OCI-LY3 (cell line): ENCODE measurements at regions not wholly inside any gene's neighbourhood (a gene's known extent, or its start where the extent isn't known, plus 50 kb on each side); places are given as distances from the start of the nearest gene placed in this dataset.

Experiments
- H2AFZ ChIP-seq: fragments of 200-600, 300-600 bp; shearing (Covaris generic); 2 replicates; pipeline ENCODE4 v1.6.0; 2014; ENCODE audit warnings: antibody characterized with exemption, low read depth, low read length
- H3K27ac ChIP-seq: fragments of 200-600, 300-600 bp; sonication (generic); 2 replicates; pipeline ENCODE4 v1.5.1; 2014; ENCODE audit warnings: mild to moderate bottlenecking, low read length, moderate library complexity, mixed read lengths
- H3K27me3 ChIP-seq: fragments of 200-600, 300-600 bp; sonication (generic); 2 replicates; pipeline ENCODE4 v1.6.1; 2014; ENCODE audit warnings: low read depth, low read length, mixed read lengths
- H3K36me3 ChIP-seq: fragments of 200-600, 300-600 bp; sonication (generic); replicated peaks from 2 replicates; pipeline ENCODE3; 2014; ENCODE audit warnings: low read depth, low read length, mixed read lengths
- H3K4me1 ChIP-seq: fragments of 300-600, 200-600 bp; sonication (generic); 2 replicates; pipeline ENCODE4 v1.6.1; 2014; ENCODE audit warnings: low read length, mixed read lengths
- H3K4me2 ChIP-seq: fragments of 200-600, 300-600 bp; sonication (generic); 2 replicates; pipeline ENCODE4 v1.6.1; 2014; ENCODE audit warnings: low read length, mixed read lengths
- H3K4me3 ChIP-seq: fragments of 300-600, 200-600 bp; sonication (generic); 2 replicates; pipeline ENCODE4 v1.5.1; 2014; ENCODE audit warnings: antibody characterized with exemption, mild to moderate bottlenecking, low read length, moderate library complexity
- H3K79me2 ChIP-seq: fragments of 300-600, 200-600 bp; shearing (Covaris generic); 2 replicates; pipeline ENCODE4 v1.6.1; 2014; ENCODE audit warnings: mild to moderate bottlenecking, low read length, mixed read lengths
- H3K9ac ChIP-seq: fragments of 300-600, 200-600 bp; shearing (Covaris generic); 2 replicates; pipeline ENCODE4 v1.6.0; 2014; ENCODE audit warnings: mild to moderate bottlenecking, low read length, moderate library complexity
- H3K9me3 ChIP-seq: fragments of 200-600, 300-600 bp; shearing (Covaris generic); 2 replicates; pipeline ENCODE4 v1.6.1; 2014; ENCODE audit warnings: low read length, mixed read lengths; ENCODE audit not compliant: insufficient read depth
- H4K20me1 ChIP-seq: fragments of 200-600, 300-600 bp; sonication (generic); 2 replicates; pipeline ENCODE4 v1.6.1; 2016; ENCODE audit warnings: low read length, mixed read lengths; ENCODE audit not compliant: insufficient read depth
- EZH2phosphoT487 ChIP-seq: fragments of 200-600 bp; shearing (Covaris generic); IDR thresholded peaks from 2 replicates; pipeline ENCODE4 v1.6.1; 2018; ENCODE audit warnings: antibody characterized with exemption, mixed run types, low read depth
- TF ChIP-seq, protein P1 (sequence below): fragments of 200-600, 300-600 bp; sonication (generic); IDR thresholded peaks from 2 replicates; pipeline ENCODE4 v1.5.1; 2014; ENCODE audit warnings: antibody characterized with exemption, low read length, low read depth

DNA sequence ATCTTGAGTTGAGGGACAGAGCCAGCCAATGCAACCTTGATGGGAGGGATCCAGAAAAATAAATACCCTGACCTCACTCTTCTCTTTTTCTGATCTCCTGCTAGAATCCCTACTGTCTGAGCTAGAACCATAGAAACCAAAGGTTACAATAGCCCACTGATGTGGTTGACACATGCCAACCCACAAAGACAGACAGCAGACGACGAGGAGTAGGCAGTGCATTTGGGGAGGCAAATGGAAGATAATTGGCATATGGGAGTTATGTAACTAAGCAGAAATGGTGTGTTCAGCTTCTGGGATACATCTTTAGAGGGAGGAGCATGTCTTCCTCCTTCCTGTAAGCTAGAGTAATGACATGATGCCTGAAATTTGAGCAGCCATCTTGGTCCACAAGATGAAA is 171.7 kb upstream of the FGGY start:
- Histone ChIP-seq H3K79me2 (no peaks in the 10 kb centered on the region), H3K27me3 (no peaks in the 10 kb centered on the region), H2AFZ (no peak overlapping the region), H4K20me1 (no peaks in the 10 kb centered on the region), H3K9me3 (no peaks in the 10 kb centered on the region), H3K36me3 (no peaks in the 10 kb centered on the region), H3K27ac (no peak overlapping the region), H3K4me3 (no peak overlapping the region), H3K4me2 (no peak overlapping the region), H3K9ac (no peak overlapping the region), H3K4me1 (no peaks in the 10 kb centered on the region)
- TF ChIP-seq EZH2phosphoT487, result no peak
- TF ChIP-seq, protein P1, sequence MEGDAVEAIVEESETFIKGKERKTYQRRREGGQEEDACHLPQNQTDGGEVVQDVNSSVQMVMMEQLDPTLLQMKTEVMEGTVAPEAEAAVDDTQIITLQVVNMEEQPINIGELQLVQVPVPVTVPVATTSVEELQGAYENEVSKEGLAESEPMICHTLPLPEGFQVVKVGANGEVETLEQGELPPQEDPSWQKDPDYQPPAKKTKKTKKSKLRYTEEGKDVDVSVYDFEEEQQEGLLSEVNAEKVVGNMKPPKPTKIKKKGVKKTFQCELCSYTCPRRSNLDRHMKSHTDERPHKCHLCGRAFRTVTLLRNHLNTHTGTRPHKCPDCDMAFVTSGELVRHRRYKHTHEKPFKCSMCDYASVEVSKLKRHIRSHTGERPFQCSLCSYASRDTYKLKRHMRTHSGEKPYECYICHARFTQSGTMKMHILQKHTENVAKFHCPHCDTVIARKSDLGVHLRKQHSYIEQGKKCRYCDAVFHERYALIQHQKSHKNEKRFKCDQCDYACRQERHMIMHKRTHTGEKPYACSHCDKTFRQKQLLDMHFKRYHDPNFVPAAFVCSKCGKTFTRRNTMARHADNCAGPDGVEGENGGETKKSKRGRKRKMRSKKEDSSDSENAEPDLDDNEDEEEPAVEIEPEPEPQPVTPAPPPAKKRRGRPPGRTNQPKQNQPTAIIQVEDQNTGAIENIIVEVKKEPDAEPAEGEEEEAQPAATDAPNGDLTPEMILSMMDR, result no peak

DNA sequence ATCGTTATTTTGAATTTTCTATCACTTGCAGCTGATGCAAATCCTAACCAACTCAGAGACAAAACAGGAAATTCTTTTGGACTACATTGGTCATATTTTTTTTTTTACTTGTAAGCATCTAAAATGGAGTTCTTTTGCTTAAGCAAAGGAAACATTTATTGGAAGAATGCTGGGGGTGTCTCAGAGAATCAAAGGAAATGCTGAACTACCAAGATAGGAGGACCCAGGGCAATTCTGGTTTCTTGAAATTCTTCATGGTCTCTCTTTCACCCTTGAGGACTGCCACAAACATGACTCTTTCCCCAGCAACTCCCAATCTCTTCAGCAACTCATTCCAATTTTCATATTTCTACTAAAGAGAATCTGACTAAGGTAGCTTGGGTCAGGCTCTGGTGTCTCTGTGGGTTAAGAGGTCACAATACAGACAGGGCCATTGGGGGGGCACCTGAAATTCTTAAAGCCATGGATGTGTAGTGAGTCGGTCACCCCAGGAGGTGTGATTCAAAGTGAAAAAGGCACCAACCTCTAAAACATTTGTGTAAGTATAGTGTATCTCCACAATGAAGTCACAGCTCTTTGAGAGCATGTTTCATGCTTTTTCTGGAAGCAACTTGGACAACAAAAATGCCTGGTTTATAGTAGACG is 171.1 kb upstream of the FGGY start:
- no peaks in the 10 kb centered on the region for H3K4me1 ChIP-seq
- H3K9me3 ChIP-seq, result no peaks in the 10 kb centered on the region
- H3K36me3 ChIP-seq, result no peaks in the 10 kb centered on the region
- H4K20me1 ChIP-seq, result no peaks in the 10 kb centered on the region
- H3K9ac ChIP-seq, result no peak overlapping the region
- H3K27ac ChIP-seq, result no peak overlapping the region
- no peak for TF ChIP-seq EZH2phosphoT487
- TF ChIP-seq, protein P1, result no peak
- no peak overlapping the region for H2AFZ ChIP-seq
- no peaks in the 10 kb centered on the region for H3K27me3 ChIP-seq
- no peak overlapping the region for H3K4me2 ChIP-seq
- no peaks in the 10 kb centered on the region for H3K79me2 ChIP-seq
- H3K4me3 ChIP-seq, result no peak overlapping the region

DNA sequence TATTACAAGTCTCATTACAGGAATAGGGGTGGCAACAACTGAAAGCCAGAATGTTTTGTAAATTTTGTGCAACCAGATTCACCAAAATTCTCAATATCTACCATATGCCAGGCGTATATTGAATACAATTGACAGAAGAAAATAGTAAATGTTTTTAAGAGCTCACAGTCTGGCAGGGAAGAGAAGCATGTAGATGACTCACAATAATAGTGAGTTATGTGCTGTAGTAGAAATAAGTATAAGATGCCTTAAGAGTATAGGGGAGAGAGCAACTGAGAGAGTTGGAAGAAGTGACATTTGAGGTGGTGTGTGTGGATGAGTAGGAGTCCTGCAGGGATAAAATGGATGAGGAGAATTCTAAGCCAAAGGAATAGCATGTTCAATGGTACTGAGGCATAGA is 170.5 kb upstream of the FGGY start:
- H3K9ac ChIP-seq, result no peak overlapping the region
- no peaks in the 10 kb centered on the region for H3K27me3 ChIP-seq
- no peak overlapping the region for H3K27ac ChIP-seq
- TF ChIP-seq, protein P1, result no peak
- no peak for TF ChIP-seq EZH2phosphoT487
- no peaks in the 10 kb centered on the region for H3K9me3 ChIP-seq
- no peaks in the 10 kb centered on the region for H3K4me1 ChIP-seq
- no peaks in the 10 kb centered on the region for H3K36me3 ChIP-seq
- H4K20me1 ChIP-seq, result no peaks in the 10 kb centered on the region
- H2AFZ ChIP-seq, result no peak overlapping the region
- no peaks in the 10 kb centered on the region for H3K79me2 ChIP-seq
- no peak overlapping the region for H3K4me3 ChIP-seq
- no peak overlapping the region for H3K4me2 ChIP-seq

DNA sequence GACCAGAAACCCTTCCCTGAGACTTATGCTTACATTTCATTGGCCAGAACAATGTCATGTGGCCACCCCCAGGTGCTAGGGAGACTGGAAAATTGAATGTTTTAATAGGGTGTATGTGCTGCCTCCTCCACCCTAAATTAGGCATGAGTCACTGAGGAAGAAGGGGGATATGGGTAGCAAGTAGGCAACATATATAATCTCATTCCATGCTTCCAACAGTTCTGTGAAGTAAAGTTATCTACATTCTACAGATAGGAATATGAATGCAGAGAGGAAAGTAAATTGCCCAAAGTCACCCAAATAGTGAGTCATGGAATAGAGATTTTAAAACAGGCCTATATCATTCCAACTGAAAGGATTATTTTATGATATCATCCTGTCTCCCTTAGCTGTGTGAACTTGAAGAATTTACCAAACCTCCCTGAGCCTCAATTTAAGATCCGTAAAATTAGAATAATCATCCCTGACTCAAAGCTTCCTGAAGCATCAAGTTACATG is 168.6 kb upstream of the FGGY start:
- H3K27me3 ChIP-seq, result no peaks in the 10 kb centered on the region
- H3K4me3 ChIP-seq, result no peak overlapping the region
- H3K9me3 ChIP-seq, result no peaks in the 10 kb centered on the region
- H3K4me1 ChIP-seq, result no peaks in the 10 kb centered on the region
- no peak overlapping the region for H3K27ac ChIP-seq
- H4K20me1 ChIP-seq, result no peaks in the 10 kb centered on the region
- H2AFZ ChIP-seq, result no peak overlapping the region
- H3K9ac ChIP-seq, result no peak overlapping the region
- H3K4me2 ChIP-seq, result no peak overlapping the region
- TF ChIP-seq EZH2phosphoT487, result no peak
- TF ChIP-seq, protein P1, result no peak
- H3K79me2 ChIP-seq, result no peaks in the 10 kb centered on the region
- no peaks in the 10 kb centered on the region for H3K36me3 ChIP-seq
